Activated naive CD4-positive, alpha-beta T cell treated with anti-CD3 and anti-CD28 coated beads, Interleukin-2, amount 50 U/mL, for 24 hours (primary cell): ENCODE measurements at regions not wholly inside any gene's neighbourhood (a gene's known extent, or its start where the extent isn't known, plus 50 kb on each side); places are given as distances from the start of the nearest gene placed in this dataset.
"Not testable (repeated sequence)": the region's sequence is repeated elsewhere in the genome, so short reads cannot be mapped to it uniquely, and the experiment has no call there.

Experiments
- H3K27ac Mint-ChIP-seq: one replicate; pipeline ENCODE4 v1.8.0; 2021; ENCODE audit warnings: mild to moderate bottlenecking, mixed read lengths
- H3K27me3 Mint-ChIP-seq: one replicate; pipeline ENCODE4 v1.8.0; 2021; ENCODE audit warnings: mixed read lengths
- H3K36me3 Mint-ChIP-seq: one replicate; pipeline ENCODE4 v1.8.0; 2021; ENCODE audit warnings: mixed read lengths
- H3K4me1 Mint-ChIP-seq: one replicate; pipeline ENCODE4 v1.8.0; 2021; ENCODE audit warnings: mixed read lengths
- H3K4me3 Mint-ChIP-seq: one replicate; pipeline ENCODE4 v1.8.0; 2021; ENCODE audit warnings: mild to moderate bottlenecking, mixed read lengths
- H3K9me3 Mint-ChIP-seq: one replicate; pipeline ENCODE4 v1.8.0; 2021; ENCODE audit warnings: mixed read lengths

- no peaks in the 10 kb centered on the region for H3K27me3 Mint-ChIP-seq
- H3K4me1 Mint-ChIP-seq: no peaks in the 10 kb centered on the region
- H3K36me3 Mint-ChIP-seq: no peaks in the 10 kb centered on the region
- no peaks in the 10 kb centered on the region for H3K9me3 Mint-ChIP-seq
- H3K4me3 Mint-ChIP-seq: no peak overlapping the region
- no peak overlapping the region for H3K27ac Mint-ChIP-seq
Observed at GRCh38 chr9:28136113-28136512, 562.8 kb upstream of the C9orf72 start.

DNA sequence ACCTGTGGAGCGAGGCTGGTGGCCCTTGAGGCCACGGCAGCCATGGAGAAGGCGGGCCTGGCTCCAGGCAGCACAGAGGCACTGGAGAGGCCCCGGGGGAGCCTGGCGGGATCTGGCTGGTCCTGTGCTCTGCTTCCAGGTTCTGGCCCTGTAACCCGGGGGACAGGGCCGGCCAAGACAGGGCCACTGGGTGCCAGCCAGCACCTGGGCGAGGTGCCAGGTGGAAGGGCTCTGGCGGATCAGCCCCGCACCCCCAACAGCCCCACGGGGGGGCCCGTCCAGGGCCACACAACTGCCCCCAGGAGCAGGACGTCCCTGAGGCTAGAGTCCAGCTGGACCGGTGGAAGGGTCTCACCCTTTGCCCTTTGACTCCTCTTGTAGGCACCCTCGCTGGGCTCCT, 574.1 kb upstream of the C9orf72 start:
- not testable (repeated sequence) for H3K27ac Mint-ChIP-seq, H3K4me3 Mint-ChIP-seq, H3K4me1 Mint-ChIP-seq, H3K27me3 Mint-ChIP-seq, H3K9me3 Mint-ChIP-seq, H3K36me3 Mint-ChIP-seq

GRCh38 chr9:28147923-28148597, 574.8 kb upstream of the C9orf72 start:
- not testable (repeated sequence) for H3K27me3 Mint-ChIP-seq, H3K4me3 Mint-ChIP-seq, H3K36me3 Mint-ChIP-seq, H3K27ac Mint-ChIP-seq, H3K9me3 Mint-ChIP-seq, H3K4me1 Mint-ChIP-seq

GRCh38 chr9:28149361-28150050, 576.2 kb upstream of the C9orf72 start:
- H3K36me3 Mint-ChIP-seq, H3K4me1 Mint-ChIP-seq, H3K4me3 Mint-ChIP-seq, H3K27ac Mint-ChIP-seq, H3K9me3 Mint-ChIP-seq, H3K27me3 Mint-ChIP-seq: not testable (repeated sequence)

- no peaks in the 10 kb centered on the region for H3K4me1 Mint-ChIP-seq
- H3K9me3 Mint-ChIP-seq: no peaks in the 10 kb centered on the region
- H3K27me3 Mint-ChIP-seq: no peaks in the 10 kb centered on the region
- H3K36me3 Mint-ChIP-seq: no peaks in the 10 kb centered on the region
- H3K27ac Mint-ChIP-seq: no peak overlapping the region
- no peak overlapping the region for H3K4me3 Mint-ChIP-seq
Observed at GRCh38 chr9:28155067-28155466, 581.8 kb upstream of the C9orf72 start.

- H3K4me3 Mint-ChIP-seq: no peak overlapping the region
- H3K27me3 Mint-ChIP-seq: no peaks in the 10 kb centered on the region
- H3K27ac Mint-ChIP-seq: no peak overlapping the region
- no peaks in the 10 kb centered on the region for H3K4me1 Mint-ChIP-seq
- no peaks in the 10 kb centered on the region for H3K9me3 Mint-ChIP-seq
- no peaks in the 10 kb centered on the region for H3K36me3 Mint-ChIP-seq
Observed at GRCh38 chr9:28155671-28156070, 582.4 kb upstream of the C9orf72 start.

DNA sequence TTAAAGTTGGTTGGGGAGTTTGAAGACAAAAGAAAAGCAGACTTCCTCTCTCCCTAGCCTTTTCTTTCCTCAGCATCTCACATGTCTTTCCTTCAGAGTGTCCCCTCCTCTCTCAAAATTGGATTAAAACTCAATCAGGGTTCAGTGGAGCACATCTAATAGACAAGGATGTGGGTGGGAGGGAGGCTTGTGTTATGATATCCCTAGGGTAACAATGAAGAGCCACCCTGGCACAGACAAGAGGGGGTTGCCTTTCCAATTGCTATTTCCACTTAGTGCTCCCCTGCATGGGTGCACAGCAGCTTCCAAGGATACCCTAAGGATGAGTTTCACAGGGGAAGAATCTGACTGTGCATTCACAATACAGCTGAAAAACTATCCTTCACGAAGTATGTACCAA, 585.2 kb upstream of the C9orf72 start:
- H3K9me3 Mint-ChIP-seq: no peaks in the 10 kb centered on the region
- no peaks in the 10 kb centered on the region for H3K27me3 Mint-ChIP-seq
- H3K4me3 Mint-ChIP-seq: no peak overlapping the region
- H3K36me3 Mint-ChIP-seq: no peaks in the 10 kb centered on the region
- H3K27ac Mint-ChIP-seq: no peak overlapping the region
- H3K4me1 Mint-ChIP-seq: no peaks in the 10 kb centered on the region

GRCh38 chr9:28163619-28164018, 590.3 kb upstream of the C9orf72 start:
- no peak overlapping the region for H3K27ac Mint-ChIP-seq
- no peak overlapping the region for H3K4me3 Mint-ChIP-seq
- H3K36me3 Mint-ChIP-seq: no peaks in the 10 kb centered on the region
- peaks cover 6% of the 10 kb centered on the region for H3K9me3 Mint-ChIP-seq
- no peaks in the 10 kb centered on the region for H3K4me1 Mint-ChIP-seq
- H3K27me3 Mint-ChIP-seq: no peaks in the 10 kb centered on the region

GRCh38 chr9:28166179-28166578, 592.9 kb upstream of the C9orf72 start:
- no peaks in the 10 kb centered on the region for H3K36me3 Mint-ChIP-seq
- H3K27ac Mint-ChIP-seq: no peak overlapping the region
- no peaks in the 10 kb centered on the region for H3K4me1 Mint-ChIP-seq
- H3K27me3 Mint-ChIP-seq: no peaks in the 10 kb centered on the region
- no peak overlapping the region for H3K4me3 Mint-ChIP-seq
- peaks cover 6% of the 10 kb centered on the region for H3K9me3 Mint-ChIP-seq

DNA sequence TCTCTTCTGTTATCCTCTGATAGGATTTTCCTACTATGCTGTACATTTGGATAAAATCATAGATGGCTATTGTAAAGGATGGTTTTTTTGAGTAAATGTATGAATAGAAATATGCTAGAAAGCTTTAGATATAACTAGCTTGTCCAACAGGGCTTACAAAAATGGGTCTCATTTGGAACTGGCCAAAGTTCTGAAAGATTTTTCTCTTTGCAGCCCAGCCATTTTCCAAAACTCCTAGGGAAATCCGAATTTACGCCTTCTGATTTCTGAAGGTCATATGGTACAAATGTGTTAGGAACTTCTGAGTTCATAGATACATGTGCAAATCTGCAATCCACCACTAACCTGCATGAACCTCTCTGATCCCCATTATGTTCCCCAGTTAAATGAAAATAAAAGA, 603.9 kb upstream of the C9orf72 start:
- Mint-ChIP-seq H3K4me3 (no peak overlapping the region), H3K9me3 (no peaks in the 10 kb centered on the region), H3K27me3 (no peaks in the 10 kb centered on the region), H3K27ac (no peak overlapping the region), H3K4me1 (no peaks in the 10 kb centered on the region), H3K36me3 (no peaks in the 10 kb centered on the region)

DNA sequence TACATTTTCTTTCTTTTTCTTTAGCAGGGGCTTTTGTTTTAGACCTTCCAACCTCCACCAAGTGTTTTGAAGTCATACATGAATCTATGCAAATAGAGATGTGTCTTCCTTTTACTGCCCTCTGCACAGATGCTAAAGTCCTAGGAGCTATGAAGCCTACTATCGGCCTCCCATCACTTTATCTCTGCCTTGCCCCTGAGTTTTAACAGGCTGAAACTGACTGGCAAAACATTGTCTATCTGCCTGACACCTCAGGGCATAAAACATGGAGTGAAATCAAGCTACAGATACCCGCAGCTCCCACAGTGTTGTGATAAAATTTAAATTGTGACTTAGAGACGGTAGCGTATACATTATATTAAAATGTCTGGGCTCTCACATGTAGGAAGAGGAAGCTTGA, 604.6 kb upstream of the C9orf72 start:
- no peaks in the 10 kb centered on the region for H3K4me1 Mint-ChIP-seq
- no peaks in the 10 kb centered on the region for H3K36me3 Mint-ChIP-seq
- no peaks in the 10 kb centered on the region for H3K27me3 Mint-ChIP-seq
- H3K9me3 Mint-ChIP-seq: no peaks in the 10 kb centered on the region
- H3K27ac Mint-ChIP-seq: no peak overlapping the region
- H3K4me3 Mint-ChIP-seq: no peak overlapping the region

- no peaks in the 10 kb centered on the region for H3K4me1 Mint-ChIP-seq
- no peaks in the 10 kb centered on the region for H3K36me3 Mint-ChIP-seq
- H3K27me3 Mint-ChIP-seq: no peaks in the 10 kb centered on the region
- no peak overlapping the region for H3K4me3 Mint-ChIP-seq
- no peaks in the 10 kb centered on the region for H3K9me3 Mint-ChIP-seq
- no peak overlapping the region for H3K27ac Mint-ChIP-seq
Observed at GRCh38 chr9:28179893-28180292, 606.6 kb upstream of the C9orf72 start.

DNA sequence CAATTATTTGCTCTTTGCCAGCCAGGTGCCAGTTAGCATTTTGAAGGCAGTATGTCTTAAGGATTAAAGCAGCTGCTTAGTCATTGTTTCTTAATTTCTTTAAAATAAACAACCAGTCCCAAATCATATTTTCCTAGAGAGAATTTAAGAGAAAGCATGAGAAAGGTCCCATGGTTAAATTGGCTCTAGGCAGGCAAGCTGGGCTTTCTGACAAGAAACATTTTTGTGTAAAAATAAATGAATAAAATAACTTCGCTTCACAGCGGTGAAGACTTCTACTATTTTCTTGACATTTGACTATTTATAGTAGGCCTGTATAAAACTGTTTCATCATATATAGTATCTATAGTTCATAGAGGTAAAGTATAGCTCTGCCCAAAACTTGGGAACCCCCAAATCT, 617.7 kb upstream of the C9orf72 start:
- no peaks in the 10 kb centered on the region for H3K27me3 Mint-ChIP-seq
- no peaks in the 10 kb centered on the region for H3K4me1 Mint-ChIP-seq
- peaks cover 6% of the 10 kb centered on the region for H3K9me3 Mint-ChIP-seq
- no peak overlapping the region for H3K4me3 Mint-ChIP-seq
- H3K27ac Mint-ChIP-seq: no peak overlapping the region
- no peaks in the 10 kb centered on the region for H3K36me3 Mint-ChIP-seq

GRCh38 chr9:28197653-28198052, 624.4 kb upstream of the C9orf72 start:
- H3K27ac Mint-ChIP-seq: no peak overlapping the region
- H3K4me1 Mint-ChIP-seq: no peaks in the 10 kb centered on the region
- no peaks in the 10 kb centered on the region for H3K27me3 Mint-ChIP-seq
- H3K4me3 Mint-ChIP-seq: no peak overlapping the region
- peaks cover 6% of the 10 kb centered on the region for H3K9me3 Mint-ChIP-seq
- H3K36me3 Mint-ChIP-seq: no peaks in the 10 kb centered on the region

DNA sequence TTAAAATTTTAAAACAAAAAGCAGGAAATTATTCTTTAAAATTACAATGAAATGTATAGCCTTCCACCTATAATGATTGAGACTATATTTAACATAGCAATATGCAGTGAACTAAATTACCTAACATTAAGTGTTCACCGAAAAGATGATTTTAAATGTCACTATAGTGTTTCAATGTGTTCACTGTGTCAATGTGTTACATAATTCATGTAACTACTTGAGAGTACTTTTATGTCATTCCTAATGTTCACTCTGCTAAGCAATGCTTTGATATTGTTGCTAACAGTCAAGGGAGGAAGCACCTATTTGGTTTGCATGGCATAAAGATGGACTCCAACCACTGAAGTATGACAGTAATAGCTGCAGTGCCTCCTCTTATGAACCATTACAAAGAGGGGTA, 629.8 kb upstream of the C9orf72 start:
- Mint-ChIP-seq H3K4me1 (no peaks in the 10 kb centered on the region), H3K4me3 (no peak overlapping the region), H3K9me3 (peaks cover 6% of the 10 kb centered on the region), H3K27me3 (no peaks in the 10 kb centered on the region), H3K36me3 (no peaks in the 10 kb centered on the region), H3K27ac (no peak overlapping the region)

DNA sequence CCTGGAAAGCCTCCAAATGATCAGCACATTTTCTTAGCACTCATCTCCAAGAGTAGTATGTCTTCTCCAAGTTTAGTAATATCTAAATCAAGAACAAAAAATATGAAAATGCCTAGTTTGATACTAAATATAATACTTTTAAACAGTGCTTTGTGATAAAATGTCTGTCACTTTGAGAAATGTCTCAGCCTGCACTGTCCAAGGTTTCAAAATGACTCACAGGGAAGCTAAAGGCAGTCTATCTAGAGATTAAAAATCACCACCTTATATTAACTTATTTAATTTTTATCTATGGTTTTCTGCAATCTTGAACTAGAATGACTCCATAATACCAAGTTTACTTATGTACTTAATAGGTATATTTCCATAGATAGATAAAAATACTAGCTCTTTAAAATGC, 633.0 kb upstream of the C9orf72 start:
- Mint-ChIP-seq H3K9me3 (peaks cover 6% of the 10 kb centered on the region), H3K4me1 (no peaks in the 10 kb centered on the region)

DNA sequence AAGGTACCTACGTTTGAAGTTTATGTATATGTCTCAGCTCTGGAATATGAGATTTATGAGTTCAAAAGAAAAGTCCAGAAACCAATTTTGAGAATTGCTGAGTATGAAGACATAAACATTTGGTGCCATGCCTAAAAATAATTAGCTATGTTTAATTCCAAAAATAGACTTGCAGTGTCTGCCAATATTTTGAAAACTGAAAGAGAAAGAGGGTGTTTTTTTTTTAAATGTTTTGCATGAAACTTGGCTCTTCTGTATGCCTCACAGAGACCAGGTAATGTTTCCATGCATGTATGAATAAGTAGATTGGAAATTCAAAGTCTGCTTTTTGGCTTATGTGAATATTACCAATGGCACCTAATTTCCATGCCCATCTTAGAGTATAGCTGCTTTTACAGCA, 634.4 kb upstream of the C9orf72 start:
- Mint-ChIP-seq H3K27ac (no peak overlapping the region), H3K27me3 (no peaks in the 10 kb centered on the region), H3K9me3 (no peaks in the 10 kb centered on the region), H3K4me3 (no peak overlapping the region), H3K36me3 (no peaks in the 10 kb centered on the region), H3K4me1 (no peaks in the 10 kb centered on the region)

More for the DNA sequence above, 633.0 kb upstream of the C9orf72 start:
- no peak overlapping the region for H3K27ac Mint-ChIP-seq
- no peaks in the 10 kb centered on the region for H3K36me3 Mint-ChIP-seq
- no peaks in the 10 kb centered on the region for H3K27me3 Mint-ChIP-seq
- H3K4me3 Mint-ChIP-seq: no peak overlapping the region
